ENCODE measurements at regions not wholly inside any gene's neighbourhood (a gene's known extent, or its start where the extent isn't known, plus 50 kb on each side); places are given as distances from the start of the nearest gene placed in this dataset.
"Not testable (repeated sequence)": the region's sequence is repeated elsewhere in the genome, so short reads cannot be mapped to it uniquely, and the experiment has no call there.

- not testable (repeated sequence) for H3K27me3 ChIP-seq (ENCODE audit: control insufficient read depth in 3 of 3, insufficient read depth in 3 of 3, low read depth in 1 of 3, low read length in 3 of 3); H3K4me2 ChIP-seq (ENCODE audit: insufficient read depth, low read length, poor library complexity, severe bottlenecking); H3K9ac ChIP-seq (ENCODE audit: low read depth, low read length, poor library complexity); H4K8ac ChIP-seq (ENCODE audit: low read depth, low read length); H3K27ac ChIP-seq (replicated peaks; ENCODE audit: low read length); H3K79me1 ChIP-seq (ENCODE audit: low read depth, low read length); H2AK5ac ChIP-seq (ENCODE audit: low read depth, low read length); H3K14ac ChIP-seq (ENCODE audit: low read length); H2BK12ac ChIP-seq (ENCODE audit: low read length); H3K23ac ChIP-seq (ENCODE audit: low read depth, low read length, poor library complexity); DNase-seq (ENCODE audit: low spot score); H3K18ac ChIP-seq (ENCODE audit: low read length); H3K4ac ChIP-seq (ENCODE audit: low read length); H2BK15ac ChIP-seq (ENCODE audit: low read length); H3K4me3 ChIP-seq (ENCODE audit: low read length in 2 of 2); H3K4me1 ChIP-seq (ENCODE audit: control insufficient read depth in 2 of 2, insufficient read depth in 1 of 2, low read depth in 1 of 2, low read length in 2 of 2); H2BK120ac ChIP-seq (ENCODE audit: low read depth, low read length); H2BK5ac ChIP-seq (ENCODE audit: low read length); H3K9me3 ChIP-seq (replicated peaks in 1 of 2; ENCODE audit: control insufficient read depth in 2 of 2, insufficient read depth in 1 of 2, low read depth in 1 of 2, low read length in 2 of 2); H3K36me3 ChIP-seq (replicated peaks in 1 of 2; ENCODE audit: control insufficient read depth in 2 of 2, insufficient read depth in 2 of 2, low read length in 2 of 2); H4K91ac ChIP-seq (ENCODE audit: low read depth, low read length, poor library complexity); H2AFZ ChIP-seq (ENCODE audit: low read length)
- WGBS, 2 donors (ENCODE audit: extremely low coverage in 2 of 2, insufficient read length in 2 of 2, insufficient replicate concordance in 1 of 2): no CpG with 5 or more reads among the region's 6 CpGs
Observed at GRCh38 chr5:86292811-86293210, 324.9 kb upstream of the COX7C start.

- H3K23ac ChIP-seq (ENCODE audit: low read depth, low read length, poor library complexity); H2BK12ac ChIP-seq (ENCODE audit: low read length); H3K79me1 ChIP-seq (ENCODE audit: low read depth, low read length); H3K27ac ChIP-seq (replicated peaks; ENCODE audit: low read length); H3K4me3 ChIP-seq (ENCODE audit: low read length in 2 of 2); H2BK15ac ChIP-seq (ENCODE audit: low read length); H3K9ac ChIP-seq (ENCODE audit: low read depth, low read length, poor library complexity); H2BK120ac ChIP-seq (ENCODE audit: low read depth, low read length); H2AK5ac ChIP-seq (ENCODE audit: low read depth, low read length); H3K18ac ChIP-seq (ENCODE audit: low read length); H3K4me1 ChIP-seq (ENCODE audit: control insufficient read depth in 2 of 2, insufficient read depth in 1 of 2, low read depth in 1 of 2, low read length in 2 of 2); H3K27me3 ChIP-seq (ENCODE audit: control insufficient read depth in 3 of 3, insufficient read depth in 3 of 3, low read depth in 1 of 3, low read length in 3 of 3); H3K9me3 ChIP-seq (replicated peaks in 1 of 2; ENCODE audit: control insufficient read depth in 2 of 2, insufficient read depth in 1 of 2, low read depth in 1 of 2, low read length in 2 of 2); H2AFZ ChIP-seq (ENCODE audit: low read length); H3K36me3 ChIP-seq (replicated peaks in 1 of 2; ENCODE audit: control insufficient read depth in 2 of 2, insufficient read depth in 2 of 2, low read length in 2 of 2); H3K4ac ChIP-seq (ENCODE audit: low read length); DNase-seq (ENCODE audit: low spot score); H3K14ac ChIP-seq (ENCODE audit: low read length); H4K91ac ChIP-seq (ENCODE audit: low read depth, low read length, poor library complexity); H2BK5ac ChIP-seq (ENCODE audit: low read length); H4K8ac ChIP-seq (ENCODE audit: low read depth, low read length); H3K4me2 ChIP-seq (ENCODE audit: insufficient read depth, low read length, poor library complexity, severe bottlenecking): not testable (repeated sequence)
- WGBS, 2 donors (ENCODE audit: extremely low coverage in 2 of 2, insufficient read length in 2 of 2, insufficient replicate concordance in 1 of 2): no CpG with 5 or more reads among the region's 1 CpG
Observed at GRCh38 chr5:86302643-86303042, 315.1 kb upstream of the COX7C start.

GRCh38 chr5:86305050-86305449 is 312.7 kb upstream of the COX7C start:
- H4K8ac ChIP-seq (ENCODE audit: low read depth, low read length); H2BK12ac ChIP-seq (ENCODE audit: low read length); H3K27me3 ChIP-seq (ENCODE audit: control insufficient read depth in 3 of 3, insufficient read depth in 3 of 3, low read depth in 1 of 3, low read length in 3 of 3); H3K4me1 ChIP-seq (ENCODE audit: control insufficient read depth in 2 of 2, insufficient read depth in 1 of 2, low read depth in 1 of 2, low read length in 2 of 2); H3K27ac ChIP-seq (replicated peaks; ENCODE audit: low read length); H2BK5ac ChIP-seq (ENCODE audit: low read length); H3K9ac ChIP-seq (ENCODE audit: low read depth, low read length, poor library complexity); H3K79me1 ChIP-seq (ENCODE audit: low read depth, low read length); H3K14ac ChIP-seq (ENCODE audit: low read length); H3K4me2 ChIP-seq (ENCODE audit: insufficient read depth, low read length, poor library complexity, severe bottlenecking); H4K91ac ChIP-seq (ENCODE audit: low read depth, low read length, poor library complexity); H2BK15ac ChIP-seq (ENCODE audit: low read length); H2AFZ ChIP-seq (ENCODE audit: low read length); H3K18ac ChIP-seq (ENCODE audit: low read length); H3K9me3 ChIP-seq (replicated peaks in 1 of 2; ENCODE audit: control insufficient read depth in 2 of 2, insufficient read depth in 1 of 2, low read depth in 1 of 2, low read length in 2 of 2); H2AK5ac ChIP-seq (ENCODE audit: low read depth, low read length); H3K36me3 ChIP-seq (replicated peaks in 1 of 2; ENCODE audit: control insufficient read depth in 2 of 2, insufficient read depth in 2 of 2, low read length in 2 of 2); DNase-seq (ENCODE audit: low spot score); H3K23ac ChIP-seq (ENCODE audit: low read depth, low read length, poor library complexity); H3K4me3 ChIP-seq (ENCODE audit: low read length in 2 of 2); H2BK120ac ChIP-seq (ENCODE audit: low read depth, low read length); H3K4ac ChIP-seq (ENCODE audit: low read length): not testable (repeated sequence)
- WGBS, 2 donors (ENCODE audit: extremely low coverage in 2 of 2, insufficient read length in 2 of 2, insufficient replicate concordance in 1 of 2): no CpG with 5 or more reads among the region's 2 CpGs

- H3K14ac ChIP-seq (ENCODE audit: low read length): no peak overlapping the region
- H3K79me1 ChIP-seq (ENCODE audit: low read depth, low read length): no peaks in the 10 kb centered on the region
Observed at GRCh38 chr5:86314951-86315350, 302.8 kb upstream of the COX7C start.

More at GRCh38 chr5:86314951-86315350, 302.8 kb upstream of the COX7C start:
- Histone ChIP-seq H2AFZ (ENCODE audit: low read length) (no peak overlapping the region), H3K4ac (ENCODE audit: low read length) (no peak overlapping the region), H3K4me3 (ENCODE audit: low read length in 2 of 2) (no peak overlapping the region), H2BK15ac (ENCODE audit: low read length) (no peak overlapping the region), H2BK12ac (ENCODE audit: low read length) (no peak overlapping the region), H3K27me3 (ENCODE audit: control insufficient read depth in 3 of 3, insufficient read depth in 3 of 3, low read depth in 1 of 3, low read length in 3 of 3) (no peaks in the 10 kb centered on the region), H3K27ac (replicated peaks; ENCODE audit: low read length) (no peak overlapping the region), H4K91ac (ENCODE audit: low read depth, low read length, poor library complexity) (no peak overlapping the region), H3K4me1 (ENCODE audit: control insufficient read depth in 2 of 2, insufficient read depth in 1 of 2, low read depth in 1 of 2, low read length in 2 of 2) (no peaks in the 10 kb centered on the region), H2BK5ac (ENCODE audit: low read length) (no peak overlapping the region), H3K9ac (ENCODE audit: low read depth, low read length, poor library complexity) (no peak overlapping the region), H2AK5ac (ENCODE audit: low read depth, low read length) (no peak overlapping the region), H3K9me3 (replicated peaks in 1 of 2; ENCODE audit: control insufficient read depth in 2 of 2, insufficient read depth in 1 of 2, low read depth in 1 of 2, low read length in 2 of 2) (peaks cover 0 to 1% of the 10 kb centered on the region in 2 donors), H3K23ac (ENCODE audit: low read depth, low read length, poor library complexity) (no peak overlapping the region), H3K4me2 (ENCODE audit: insufficient read depth, low read length, poor library complexity, severe bottlenecking) (no peak overlapping the region), H3K18ac (ENCODE audit: low read length) (no peak overlapping the region), H2BK120ac (ENCODE audit: low read depth, low read length) (no peak overlapping the region), H4K8ac (ENCODE audit: low read depth, low read length) (no peak overlapping the region), H3K36me3 (replicated peaks in 1 of 2; ENCODE audit: control insufficient read depth in 2 of 2, insufficient read depth in 2 of 2, low read length in 2 of 2) (no peaks in the 10 kb centered on the region)
- DNase-seq (ENCODE audit: low spot score): no peak

Data from neuronal stem cell (in vitro differentiated cells).